ENCODE measurements at regions not wholly inside any gene's neighbourhood (a gene's known extent, or its start where the extent isn't known, plus 50 kb on each side); places are given as distances from the start of the nearest gene placed in this dataset.

DNA sequence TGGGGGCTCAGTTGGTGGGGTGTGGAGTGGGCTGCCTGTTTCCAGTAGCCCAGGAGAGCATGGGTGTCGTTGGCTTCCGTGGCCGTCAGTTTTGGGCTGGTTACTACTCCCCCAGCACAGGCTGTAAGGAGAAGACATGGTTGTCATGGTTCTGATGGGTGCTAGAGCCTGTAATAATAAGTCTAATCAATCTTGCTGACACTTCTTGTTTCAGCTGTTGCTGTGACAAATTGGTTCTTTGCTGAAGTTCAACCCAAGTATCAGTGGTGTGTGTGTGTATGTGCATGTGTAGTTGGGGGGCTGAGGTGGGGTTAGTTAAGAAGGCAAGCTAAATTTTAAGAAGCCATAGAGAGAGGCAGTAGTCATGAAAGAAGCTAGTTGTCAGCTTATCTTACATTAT, 61.3 kb upstream of the DBX1 start:
- no peak overlapping the region for H3K4me3 ChIP-seq (ENCODE audit: low read depth, low read length)
- TF ChIP-seq CTCF (IDR thresholded peaks at IDR 0.05; ENCODE audit: control insufficient read depth, extremely low read depth, insufficient read depth) = no peak
- no peak for DNase-seq (ENCODE audit: low read depth)

GRCh38 chr11:20213790-20214189, 53.5 kb upstream of the DBX1 start:
- TF ChIP-seq CTCF (IDR thresholded peaks at IDR 0.05; ENCODE audit: control insufficient read depth, extremely low read depth, insufficient read depth) = no peak
- DNase-seq (ENCODE audit: low read depth) = no peak

GRCh38 chr11:20211691-20212090, 51.4 kb upstream of the DBX1 start:
- TF ChIP-seq CTCF (IDR thresholded peaks at IDR 0.05; ENCODE audit: control insufficient read depth, extremely low read depth, insufficient read depth) = no peak
- H3K4me3 ChIP-seq (ENCODE audit: low read depth, low read length) = no peak overlapping the region
- no peak for DNase-seq (ENCODE audit: low read depth)

More at GRCh38 chr11:20213790-20214189, 53.5 kb upstream of the DBX1 start:
- no peak overlapping the region for H3K4me3 ChIP-seq (ENCODE audit: low read depth, low read length)
